ENCODE measurements at regions not wholly inside any gene's neighbourhood (a gene's known extent, or its start where the extent isn't known, plus 50 kb on each side); places are given as distances from the start of the nearest gene placed in this dataset.

- Histone ChIP-seq H3K36me3 (no peaks in the 10 kb centered on the region), H3K4me3 (no peak overlapping the region), H3K27me3 (no peaks in the 10 kb centered on the region), H3K4me1 (no peaks in the 10 kb centered on the region), H3K27ac (no peak overlapping the region), H3K9me3 (peaks cover 0 to 6% (median 0%) of the 10 kb centered on the region in 3 donors)
- no peak for TF ChIP-seq CTCF (IDR thresholded peaks at IDR 0.05)
- intact Hi-C loops (cut with DNase I; ENCODE audit: low total_unique reads): no loop called here
- DNase-seq: no peak
Measured at GRCh38 chr13:103540382-103540765, 474.2 kb upstream of the SLC10A2 start.

- Histone ChIP-seq H3K9me3 (peaks cover 0 to 6% (median 0%) of the 10 kb centered on the region in 3 donors), H3K27me3 (no peaks in the 10 kb centered on the region), H3K36me3 (no peaks in the 10 kb centered on the region), H3K4me3 (no peak overlapping the region), H3K27ac (no peak overlapping the region), H3K4me1 (no peaks in the 10 kb centered on the region)
- no peak for TF ChIP-seq CTCF (IDR thresholded peaks at IDR 0.05)
- intact Hi-C loops (cut with DNase I; ENCODE audit: low total_unique reads): no loop called here
- no peak for DNase-seq
Measured at GRCh38 chr13:103539721-103540381, 473.6 kb upstream of the SLC10A2 start.

GRCh38 chr13:103539265-103539664, 473.0 kb upstream of the SLC10A2 start:
- peaks cover 0 to 6% (median 0%) of the 10 kb centered on the region in 3 donors for H3K9me3 ChIP-seq
- no peaks in the 10 kb centered on the region for H3K36me3 ChIP-seq
- TF ChIP-seq CTCF (IDR thresholded peaks at IDR 0.05): no peak
- intact Hi-C loops (cut with DNase I; ENCODE audit: low total_unique reads): no loop called here
- H3K4me3 ChIP-seq: no peak overlapping the region
- no peaks in the 10 kb centered on the region for H3K4me1 ChIP-seq
- DNase-seq: no peak
- H3K27ac ChIP-seq: no peak overlapping the region
- H3K27me3 ChIP-seq: no peaks in the 10 kb centered on the region

- no peak overlapping the region for H3K4me3 ChIP-seq
- H3K27ac ChIP-seq: no peak overlapping the region
- no peaks in the 10 kb centered on the region for H3K36me3 ChIP-seq
- no peak for TF ChIP-seq CTCF (IDR thresholded peaks at IDR 0.05)
- no peak for DNase-seq
- no peaks in the 10 kb centered on the region for H3K4me1 ChIP-seq
- intact Hi-C loops (cut with DNase I; ENCODE audit: low total_unique reads): no loop called here
- no peaks in the 10 kb centered on the region for H3K27me3 ChIP-seq
- peaks cover 0 to 3% (median 0%) of the 10 kb centered on the region in 3 donors for H3K9me3 ChIP-seq
Measured at GRCh38 chr13:103537616-103538015, 471.4 kb upstream of the SLC10A2 start.

- TF ChIP-seq CTCF (IDR thresholded peaks at IDR 0.05): no peak
- no peaks in the 10 kb centered on the region for H3K9me3 ChIP-seq
- intact Hi-C loops (cut with DNase I; ENCODE audit: low total_unique reads): no loop called here
- H3K4me3 ChIP-seq: no peak overlapping the region
- no peak overlapping the region for H3K27ac ChIP-seq
- DNase-seq: no peak
- H3K4me1 ChIP-seq: no peaks in the 10 kb centered on the region
- no peaks in the 10 kb centered on the region for H3K27me3 ChIP-seq
- no peaks in the 10 kb centered on the region for H3K36me3 ChIP-seq
Measured at GRCh38 chr13:103531278-103531677, 465.1 kb upstream of the SLC10A2 start.

GRCh38 chr13:103528437-103528836, 462.2 kb upstream of the SLC10A2 start:
- intact Hi-C loops (cut with DNase I; ENCODE audit: low total_unique reads): no loop called here
- Histone ChIP-seq H3K36me3 (no peaks in the 10 kb centered on the region), H3K27ac (no peak overlapping the region), H3K27me3 (no peaks in the 10 kb centered on the region), H3K9me3 (no peaks in the 10 kb centered on the region), H3K4me3 (no peak overlapping the region), H3K4me1 (no peaks in the 10 kb centered on the region)
- no peak for DNase-seq
- no peak for TF ChIP-seq CTCF (IDR thresholded peaks at IDR 0.05)
